ENCODE measurements at regions not wholly inside any gene's neighbourhood (a gene's known extent, or its start where the extent isn't known, plus 50 kb on each side); places are given as distances from the start of the nearest gene placed in this dataset.

GRCh38 chr2:150644298-150645067, 157.0 kb upstream of the RND3 start:
- no peak overlapping the region for H3K27ac Mint-ChIP-seq
- no peak for DNase-seq
- H3K27me3 Mint-ChIP-seq = no peaks in the 10 kb centered on the region
- no peaks in the 10 kb centered on the region for H3K4me1 Mint-ChIP-seq
- no peaks in the 10 kb centered on the region for H3K9me3 Mint-ChIP-seq
- CTCF ChIA-PET = no interaction called here
- no peak overlapping the region for H3K4me3 Mint-ChIP-seq
- H3K36me3 Mint-ChIP-seq = no peaks in the 10 kb centered on the region

- no peaks in the 10 kb centered on the region for H3K9me3 Mint-ChIP-seq
- CTCF ChIA-PET = no interaction called here
- H3K27me3 Mint-ChIP-seq = no peaks in the 10 kb centered on the region
These were observed 155.8 kb upstream of the RND3 start for GRCh38 chr2:150643114-150643725.

DNA sequence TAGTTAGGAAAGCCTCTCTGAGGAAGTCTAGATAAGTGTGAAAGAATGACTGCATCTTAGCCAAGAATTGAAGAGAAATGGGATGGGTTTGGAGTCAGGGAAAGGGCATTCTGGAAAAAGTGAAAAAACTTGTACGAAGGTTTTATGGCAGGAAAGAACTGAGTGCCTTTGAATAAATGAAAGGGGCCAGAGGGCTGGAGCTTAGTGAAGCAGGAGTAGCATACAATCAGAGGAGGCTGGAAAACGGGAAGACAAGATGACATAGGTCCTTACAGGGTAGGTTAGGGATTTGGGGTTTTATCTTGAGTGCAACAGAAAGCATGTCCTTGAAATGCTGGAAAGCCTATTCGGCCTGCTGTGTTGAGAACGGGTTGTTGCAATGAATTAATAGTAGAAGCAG, 152.6 kb upstream of the RND3 start:
- Mint-ChIP-seq H3K9me3 (no peaks in the 10 kb centered on the region), H3K27ac (no peak overlapping the region), H3K36me3 (no peaks in the 10 kb centered on the region), H3K4me3 (no peak overlapping the region), H3K27me3 (no peaks in the 10 kb centered on the region), H3K4me1 (no peaks in the 10 kb centered on the region)
- CTCF ChIA-PET = no interaction called here
- no peak for DNase-seq

More at GRCh38 chr2:150643114-150643725, 155.8 kb upstream of the RND3 start:
- Mint-ChIP-seq H3K27ac (no peak overlapping the region), H3K4me1 (no peaks in the 10 kb centered on the region), H3K36me3 (no peaks in the 10 kb centered on the region), H3K4me3 (no peak overlapping the region)
- DNase-seq = no peak

- Mint-ChIP-seq H3K9me3 (no peaks in the 10 kb centered on the region), H3K27me3 (no peaks in the 10 kb centered on the region), H3K27ac (no peak overlapping the region), H3K4me1 (no peaks in the 10 kb centered on the region), H3K36me3 (no peaks in the 10 kb centered on the region), H3K4me3 (no peak overlapping the region)
- CTCF ChIA-PET = no interaction called here
- DNase-seq = no peak
These were observed 151.9 kb upstream of the RND3 start for GRCh38 chr2:150639383-150639782.

- H3K4me1 Mint-ChIP-seq = no peaks in the 10 kb centered on the region
- CTCF ChIA-PET = no interaction called here
- H3K27me3 Mint-ChIP-seq = no peaks in the 10 kb centered on the region
- H3K4me3 Mint-ChIP-seq = no peak overlapping the region
- H3K9me3 Mint-ChIP-seq = peaks cover 2% of the 10 kb centered on the region
- no peaks in the 10 kb centered on the region for H3K36me3 Mint-ChIP-seq
- DNase-seq = no peak
- H3K27ac Mint-ChIP-seq = no peak overlapping the region
These were observed 143.9 kb upstream of the RND3 start for GRCh38 chr2:150631236-150631821.

- no peak overlapping the region for H3K27ac Mint-ChIP-seq
- no peak for DNase-seq
- H3K4me1 Mint-ChIP-seq = no peaks in the 10 kb centered on the region
- H3K27me3 Mint-ChIP-seq = no peaks in the 10 kb centered on the region
- H3K9me3 Mint-ChIP-seq = peaks cover 2% of the 10 kb centered on the region
- CTCF ChIA-PET = no interaction called here
- no peaks in the 10 kb centered on the region for H3K36me3 Mint-ChIP-seq
- H3K4me3 Mint-ChIP-seq = no peak overlapping the region
These were observed 143.2 kb upstream of the RND3 start for GRCh38 chr2:150630587-150631235.

- Mint-ChIP-seq H3K4me1 (no peaks in the 10 kb centered on the region), H3K9me3 (peaks cover 2% of the 10 kb centered on the region), H3K27ac (no peak overlapping the region), H3K27me3 (no peaks in the 10 kb centered on the region), H3K4me3 (no peak overlapping the region), H3K36me3 (no peaks in the 10 kb centered on the region)
- DNase-seq = no peak
- CTCF ChIA-PET = no interaction called here
These were observed 140.1 kb upstream of the RND3 start for GRCh38 chr2:150627526-150627925.

- Mint-ChIP-seq H3K27ac (no peak overlapping the region), H3K4me1 (no peaks in the 10 kb centered on the region), H3K4me3 (no peak overlapping the region), H3K27me3 (no peaks in the 10 kb centered on the region), H3K9me3 (no peaks in the 10 kb centered on the region), H3K36me3 (no peaks in the 10 kb centered on the region)
- CTCF ChIA-PET = no interaction called here
- DNase-seq = no peak
These were observed 139.5 kb upstream of the RND3 start for GRCh38 chr2:150626934-150627411.

DNA sequence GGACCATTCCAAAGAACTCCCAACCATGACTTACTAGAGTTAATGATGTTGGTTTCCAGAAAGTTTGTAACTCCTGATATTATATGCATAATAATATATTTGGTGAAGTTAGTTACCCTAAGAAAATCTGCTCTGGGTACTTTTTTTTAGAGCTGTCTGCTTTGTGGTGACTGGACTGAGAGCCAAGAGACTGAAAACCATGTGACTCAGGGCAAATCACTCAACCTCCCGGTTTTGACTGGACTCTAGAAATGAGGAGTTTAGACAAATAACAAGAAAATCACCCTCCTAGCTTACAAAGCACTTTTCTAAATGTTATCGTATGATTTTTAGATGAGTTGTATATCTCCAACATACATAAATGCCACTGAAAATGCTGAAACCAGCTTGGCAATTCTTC, 138.3 kb upstream of the RND3 start:
- Mint-ChIP-seq H3K36me3 (no peaks in the 10 kb centered on the region), H3K27ac (no peak overlapping the region), H3K27me3 (no peaks in the 10 kb centered on the region), H3K4me1 (no peaks in the 10 kb centered on the region), H3K4me3 (no peak overlapping the region), H3K9me3 (no peaks in the 10 kb centered on the region)
- DNase-seq = no peak
- CTCF ChIA-PET = no interaction called here

DNA sequence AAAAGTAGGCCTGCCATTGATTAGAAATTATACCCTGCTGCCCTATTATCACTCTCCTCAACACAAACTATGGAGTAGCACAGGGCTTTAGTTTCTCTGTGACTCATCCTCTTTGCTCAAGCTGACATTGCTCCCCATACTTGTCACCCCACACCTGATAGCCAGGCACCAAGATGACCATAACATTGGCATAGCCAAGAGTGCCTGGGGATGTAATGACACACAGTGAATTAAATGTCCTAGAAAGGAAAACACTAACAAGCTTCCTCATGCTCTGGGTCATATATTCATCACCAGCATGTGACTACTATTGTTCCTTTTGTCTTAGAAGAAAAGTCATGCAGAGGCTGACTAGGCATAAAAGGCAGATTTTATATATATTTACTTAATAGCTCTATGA, 137.8 kb upstream of the RND3 start:
- Mint-ChIP-seq H3K9me3 (no peaks in the 10 kb centered on the region), H3K4me3 (no peak overlapping the region), H3K27ac (no peak overlapping the region), H3K4me1 (no peaks in the 10 kb centered on the region), H3K27me3 (no peaks in the 10 kb centered on the region), H3K36me3 (no peaks in the 10 kb centered on the region)
- CTCF ChIA-PET = no interaction called here
- DNase-seq = no peak

GRCh38 chr2:150624001-150624401, 136.5 kb upstream of the RND3 start:
- no peaks in the 10 kb centered on the region for H3K9me3 Mint-ChIP-seq
- no peak for DNase-seq
- H3K27ac Mint-ChIP-seq = no peak overlapping the region
- H3K36me3 Mint-ChIP-seq = no peaks in the 10 kb centered on the region
- no peaks in the 10 kb centered on the region for H3K27me3 Mint-ChIP-seq
- CTCF ChIA-PET = no interaction called here
- no peak overlapping the region for H3K4me3 Mint-ChIP-seq
- no peaks in the 10 kb centered on the region for H3K4me1 Mint-ChIP-seq

DNA sequence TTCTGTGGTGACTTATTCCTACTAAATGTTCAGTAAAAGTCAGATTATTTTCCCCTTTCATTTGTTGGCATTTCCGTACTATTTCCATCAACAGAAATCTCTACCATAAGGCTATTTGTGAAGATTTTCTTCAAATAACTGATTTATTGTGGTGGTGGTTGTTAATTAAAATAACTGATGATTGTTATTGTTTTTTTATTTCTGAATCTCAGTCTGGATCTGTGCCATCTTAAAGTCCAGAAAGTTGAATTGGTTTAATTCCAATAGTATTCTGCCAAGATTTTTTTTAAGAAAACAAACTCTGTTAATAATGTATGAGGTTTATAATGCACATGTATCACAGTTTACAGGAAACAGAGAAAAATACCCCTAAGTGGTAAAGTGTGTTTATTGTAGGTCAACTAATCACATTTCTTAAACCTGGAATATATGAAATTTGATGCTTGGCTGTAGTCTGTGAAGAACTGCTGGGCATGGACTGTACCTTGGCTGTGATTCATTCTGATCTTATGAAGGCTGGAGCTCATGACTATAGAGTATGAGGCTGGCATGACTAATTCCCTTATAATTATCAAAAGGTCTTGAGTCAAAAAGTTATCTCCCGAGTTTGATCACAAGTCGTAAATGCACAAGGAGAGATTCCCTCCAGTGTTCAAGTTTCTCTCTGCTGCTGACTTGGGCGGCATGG, 134.2 kb upstream of the RND3 start:
- Mint-ChIP-seq H3K4me1 (no peaks in the 10 kb centered on the region), H3K27me3 (no peaks in the 10 kb centered on the region), H3K9me3 (no peaks in the 10 kb centered on the region), H3K27ac (no peak overlapping the region), H3K4me3 (no peak overlapping the region), H3K36me3 (no peaks in the 10 kb centered on the region)
- CTCF ChIA-PET = no interaction called here
- no peak for DNase-seq

DNA sequence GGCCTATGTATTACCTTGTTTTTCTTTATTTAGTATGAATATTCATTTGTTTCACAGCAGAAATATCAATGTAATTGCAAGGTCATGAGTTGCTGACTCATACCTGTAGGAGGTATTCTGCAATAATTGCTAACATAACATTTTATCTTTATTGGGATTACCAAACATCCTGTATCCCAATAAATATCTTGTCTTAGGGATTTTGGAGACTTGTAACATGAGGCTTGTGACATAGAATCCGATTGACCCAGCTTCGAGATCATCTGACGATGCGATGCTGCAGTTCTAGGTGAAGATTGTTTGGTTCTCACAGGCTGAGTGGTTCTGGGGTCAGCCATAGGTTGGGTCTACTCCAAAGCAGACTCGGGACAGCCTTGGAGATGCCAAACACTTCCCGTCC, 133.4 kb upstream of the RND3 start:
- Mint-ChIP-seq H3K4me3 (no peak overlapping the region), H3K27me3 (no peaks in the 10 kb centered on the region), H3K9me3 (no peaks in the 10 kb centered on the region), H3K36me3 (no peaks in the 10 kb centered on the region), H3K27ac (no peak overlapping the region), H3K4me1 (no peaks in the 10 kb centered on the region)
- CTCF ChIA-PET = no interaction called here
- no peak for DNase-seq

GRCh38 chr2:150620416-150620815, 132.9 kb upstream of the RND3 start:
- Mint-ChIP-seq H3K27me3 (no peaks in the 10 kb centered on the region), H3K27ac (no peak overlapping the region), H3K4me3 (no peak overlapping the region), H3K4me1 (no peaks in the 10 kb centered on the region), H3K36me3 (no peaks in the 10 kb centered on the region), H3K9me3 (no peaks in the 10 kb centered on the region)
- CTCF ChIA-PET = no interaction called here
- DNase-seq = no peak
